Endothelial cell of umbilical vein (primary cell): ENCODE measurements at regions not wholly inside any gene's neighbourhood (a gene's known extent, or its start where the extent isn't known, plus 50 kb on each side); places are given as distances from the start of the nearest gene placed in this dataset.

Source experiments
- CTCF ChIP-seq, 2 donors: IDR thresholded peaks; 1 replicate in 1 of 2; 2 replicates in 1 of 2; pipeline ENCODE4 v1.5.1; 2011; ENCODE audit warnings: low read length in 2 of 2, mild to moderate bottlenecking in 2 of 2, moderate library complexity in 2 of 2, control low read depth in 1 of 2, inconsistent platforms in 1 of 2, low read depth in 1 of 2; ENCODE audit not compliant: insufficient read depth in 1 of 2; ENCODE audit errors: extremely low read depth in 1 of 2
- POLR2A ChIP-seq: IDR thresholded peaks from 2 replicates; pipeline ENCODE4 v1.6.1; 2012; ENCODE audit warnings: low read depth, mild to moderate bottlenecking, control low read depth, low read length

- TF ChIP-seq CTCF (IDR thresholded peaks at IDR 0.05; ENCODE audit: extremely low read depth in 1 of 2, insufficient read depth in 1 of 2, low read depth in 1 of 2, low read length in 2 of 2): no peak
- no peak for TF ChIP-seq POLR2A
Observed at GRCh38 chr3:55357796-55358195, 129.3 kb downstream of the WNT5A start.
